ENCODE measurements at regions not wholly inside any gene's neighbourhood (a gene's known extent, or its start where the extent isn't known, plus 50 kb on each side); places are given as distances from the start of the nearest gene placed in this dataset.

DNA sequence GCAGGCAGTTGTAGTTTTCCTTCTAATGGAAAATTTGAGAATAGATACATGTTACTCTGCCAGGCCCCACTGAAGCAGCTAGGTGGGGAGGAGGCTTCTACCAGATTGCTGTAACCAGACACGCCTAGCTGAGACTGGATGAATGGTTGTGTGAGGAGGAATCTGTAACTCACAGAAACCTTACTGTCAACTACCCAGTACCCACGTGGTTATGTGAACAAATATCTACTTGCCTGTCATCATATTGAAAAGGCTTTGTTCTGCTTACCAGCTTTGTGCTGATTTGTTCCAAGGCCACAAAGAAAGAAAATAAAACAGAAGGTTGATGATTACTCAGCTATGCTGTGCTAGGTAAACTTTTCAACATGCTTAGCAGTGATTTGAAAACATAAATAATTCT lies 167.2 kb downstream of the CAPZA3 start:
- no peak for DNase-seq

DNA sequence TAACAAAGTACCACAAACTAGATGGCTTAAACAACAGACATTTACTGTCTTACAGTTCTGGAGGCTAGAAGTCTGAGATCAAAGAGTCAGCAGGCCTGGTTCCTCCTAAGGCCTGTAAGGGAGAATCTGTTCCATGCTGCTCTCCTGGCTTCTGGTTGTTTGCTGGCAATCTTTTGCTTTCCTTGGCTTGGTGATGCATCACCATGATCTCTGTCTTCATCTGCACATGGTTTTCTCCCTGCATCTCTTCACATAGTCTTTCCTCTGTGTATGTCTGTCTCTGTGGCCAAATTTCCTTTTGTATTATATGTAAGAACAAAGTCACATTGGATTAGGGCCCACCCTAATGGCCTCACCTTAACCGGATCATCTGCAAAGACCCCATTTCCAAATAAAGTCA lies 168.5 kb downstream of the CAPZA3 start:
- DNase-seq = no peak

DNA sequence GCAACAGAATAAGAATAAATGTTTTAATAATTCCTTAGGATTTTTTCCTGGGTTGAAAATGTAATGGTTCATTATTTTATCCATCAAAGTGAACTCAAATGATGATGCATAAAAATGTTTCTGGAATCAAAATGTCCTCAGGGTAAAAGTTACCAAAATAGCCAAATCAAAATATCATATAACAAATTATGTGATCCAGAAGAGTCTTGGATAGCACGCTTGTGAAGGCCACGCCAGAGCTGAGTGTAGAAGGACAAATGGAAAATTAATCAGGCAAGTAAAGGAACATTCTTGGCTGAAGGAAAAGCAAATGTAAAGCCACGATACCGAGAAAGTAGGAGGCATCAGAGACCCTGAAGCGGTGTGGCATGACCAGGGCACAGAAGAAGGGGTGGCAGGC lies 169.2 kb downstream of the CAPZA3 start:
- no peak for DNase-seq

DNA sequence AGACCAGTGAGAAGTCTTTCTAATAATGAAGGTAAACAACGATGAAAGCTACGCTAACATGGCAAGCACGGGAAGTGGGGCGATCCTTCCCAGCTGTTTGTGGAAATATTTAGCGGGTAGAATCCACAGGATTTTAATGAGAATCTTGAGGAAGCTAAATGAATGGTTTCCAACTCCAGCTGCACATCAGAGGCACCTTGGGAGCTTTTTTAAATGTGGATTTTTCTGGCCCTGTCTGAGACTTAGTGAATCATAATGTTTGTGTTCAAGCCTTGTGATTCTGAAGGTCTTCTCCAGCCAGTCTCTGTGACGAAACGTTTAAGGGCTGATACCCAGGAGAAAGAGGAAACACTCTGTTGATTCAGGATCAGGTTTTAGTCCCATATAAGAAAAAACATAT lies 169.8 kb downstream of the CAPZA3 start:
- no peak for DNase-seq

DNA sequence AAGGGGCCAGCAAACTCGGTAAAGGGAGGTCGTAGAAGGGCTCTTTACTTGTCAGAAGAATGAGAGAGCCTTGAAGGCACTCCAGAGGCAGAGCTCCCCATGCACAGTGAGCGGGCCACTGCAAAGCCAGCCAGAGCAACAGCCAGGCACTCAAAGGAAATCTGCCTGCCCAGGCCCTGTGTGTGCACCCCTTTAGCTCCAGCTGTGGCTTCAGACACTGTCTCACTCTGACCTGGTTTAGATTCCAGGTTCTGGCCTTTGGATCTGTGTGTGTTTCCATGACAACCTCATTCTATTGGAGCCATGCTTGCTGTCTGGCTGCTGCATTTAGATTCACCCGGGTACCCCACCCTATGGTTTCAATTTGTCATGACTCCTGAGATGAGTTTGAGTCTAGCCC lies 170.3 kb downstream of the CAPZA3 start:
- DNase-seq = no peak

DNA sequence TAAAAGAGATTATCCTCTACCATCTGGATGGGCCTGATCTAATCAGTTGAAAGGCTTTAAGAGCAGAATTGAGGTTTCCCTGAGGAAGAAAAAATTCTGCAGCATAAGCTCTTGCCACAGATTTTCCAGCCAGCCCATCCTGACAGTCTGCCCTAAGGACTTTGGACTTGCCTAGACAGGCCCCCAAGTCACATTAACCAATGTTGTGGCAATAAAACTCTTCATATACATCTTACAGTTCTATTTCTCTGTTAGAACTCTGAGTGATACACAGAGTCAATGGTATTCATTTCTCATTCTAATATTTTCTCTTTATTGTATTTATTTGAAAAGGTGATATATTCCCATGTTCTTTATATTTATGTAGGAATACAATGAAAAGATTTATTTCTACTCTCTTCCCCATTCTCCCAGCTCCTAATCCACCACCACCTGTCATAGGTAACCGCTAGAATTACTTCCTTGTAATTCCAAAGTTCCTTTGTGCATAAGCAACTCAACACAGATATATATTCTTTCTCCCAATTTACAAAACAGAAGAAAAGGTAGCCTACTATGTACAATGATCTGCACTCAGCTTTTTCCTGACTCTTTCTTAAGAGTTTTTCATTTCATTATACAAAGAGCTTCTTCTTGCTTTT lies 182.1 kb downstream of the CAPZA3 start:
- DNase-seq = no peak

DNA sequence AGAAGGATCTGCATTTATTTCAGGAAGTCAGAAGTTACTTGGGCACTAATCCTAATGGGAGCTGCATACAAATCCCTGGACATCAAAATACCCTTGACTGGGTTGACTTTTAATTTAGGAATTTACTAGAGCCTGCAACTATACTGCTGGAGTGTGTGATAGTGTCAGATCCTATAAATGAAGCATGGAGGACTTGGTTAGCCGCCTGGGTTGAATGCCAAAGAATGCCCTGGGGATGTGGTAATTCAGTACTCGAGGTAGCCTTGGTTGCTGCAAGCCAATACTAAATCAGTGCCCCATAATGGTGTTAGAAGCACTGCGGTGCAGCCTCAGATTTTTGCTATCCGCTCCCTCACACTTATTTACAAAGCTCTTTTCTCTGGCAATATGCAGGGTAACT lies 184.9 kb downstream of the CAPZA3 start:
- DNase-seq = no peak

DNA sequence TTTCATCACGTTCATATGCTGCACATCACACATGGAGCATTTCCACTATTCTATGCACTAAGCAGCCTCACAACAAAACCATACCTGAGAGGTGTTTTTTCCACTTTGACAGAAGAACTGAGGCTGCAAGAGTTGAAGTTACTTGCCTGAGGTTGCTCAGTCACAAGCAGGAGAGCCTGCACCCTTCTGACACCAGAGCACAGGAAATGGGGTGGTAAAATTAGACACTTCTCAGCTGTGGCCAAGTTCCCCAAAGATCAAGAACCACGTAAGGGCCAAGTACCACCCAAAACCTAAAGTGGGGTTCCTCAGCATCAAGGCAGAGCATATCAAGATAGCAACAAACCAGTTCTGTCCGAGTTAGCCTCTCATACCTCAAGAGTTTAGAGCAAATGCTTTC lies 185.8 kb downstream of the CAPZA3 start:
- no peak for DNase-seq

DNA sequence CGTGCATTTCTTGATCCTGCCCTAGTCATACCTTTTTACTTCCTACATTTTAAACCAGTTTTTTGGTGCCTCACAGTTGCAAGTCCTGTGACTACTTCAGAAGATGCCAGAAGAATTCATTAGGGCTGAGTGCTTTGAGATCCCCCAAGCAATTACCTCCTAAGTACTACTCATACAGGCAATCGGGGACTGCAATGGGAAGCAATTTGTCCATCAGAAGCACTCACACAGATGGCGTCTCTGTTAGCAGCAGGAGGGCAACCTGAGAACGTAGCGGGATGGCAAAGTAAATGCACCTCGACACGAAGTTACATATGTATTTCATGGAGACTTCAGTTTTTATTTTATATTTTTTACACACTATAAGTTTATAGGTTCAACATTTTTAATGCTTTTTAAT lies 188.3 kb downstream of the CAPZA3 start:
- no peak for DNase-seq

DNA sequence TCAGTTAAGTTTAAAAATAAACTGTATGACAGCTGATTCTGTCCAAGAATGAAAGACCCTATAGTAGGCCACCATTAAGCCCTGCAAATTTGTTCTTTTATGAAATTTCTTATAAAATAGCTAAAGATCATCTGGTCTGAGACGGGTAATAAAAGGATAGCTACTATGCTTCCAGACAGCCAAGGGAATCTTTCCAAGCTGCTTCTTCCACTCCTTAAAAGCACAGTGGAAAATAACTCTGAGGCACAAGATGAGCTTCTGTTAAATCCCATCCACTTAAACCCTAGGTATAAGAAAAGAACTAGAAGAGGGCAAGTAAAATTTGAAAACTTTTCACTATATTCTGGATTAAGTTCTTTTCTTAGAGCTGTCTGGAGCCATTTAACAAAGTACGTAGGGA lies 194.3 kb downstream of the CAPZA3 start:
- no peak for DNase-seq

DNA sequence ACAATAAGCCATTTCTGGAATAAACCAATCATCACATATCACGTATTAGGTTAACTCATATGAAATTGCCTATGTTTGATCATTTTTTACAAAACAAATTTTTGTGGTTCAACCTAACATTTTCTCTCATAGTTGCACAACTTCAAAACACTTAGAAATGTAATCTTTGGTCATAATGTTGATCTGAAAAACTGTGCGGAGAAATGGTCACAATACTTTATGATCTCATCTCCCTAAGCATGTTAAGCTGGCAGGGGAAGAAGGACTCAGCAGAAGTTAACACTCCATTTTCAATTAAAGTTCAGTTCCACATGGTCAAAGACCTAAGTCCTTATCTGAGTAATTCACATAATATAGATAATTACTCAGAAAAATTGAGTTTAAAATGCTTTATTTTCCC lies 194.8 kb downstream of the CAPZA3 start:
- DNase-seq = no peak

DNA sequence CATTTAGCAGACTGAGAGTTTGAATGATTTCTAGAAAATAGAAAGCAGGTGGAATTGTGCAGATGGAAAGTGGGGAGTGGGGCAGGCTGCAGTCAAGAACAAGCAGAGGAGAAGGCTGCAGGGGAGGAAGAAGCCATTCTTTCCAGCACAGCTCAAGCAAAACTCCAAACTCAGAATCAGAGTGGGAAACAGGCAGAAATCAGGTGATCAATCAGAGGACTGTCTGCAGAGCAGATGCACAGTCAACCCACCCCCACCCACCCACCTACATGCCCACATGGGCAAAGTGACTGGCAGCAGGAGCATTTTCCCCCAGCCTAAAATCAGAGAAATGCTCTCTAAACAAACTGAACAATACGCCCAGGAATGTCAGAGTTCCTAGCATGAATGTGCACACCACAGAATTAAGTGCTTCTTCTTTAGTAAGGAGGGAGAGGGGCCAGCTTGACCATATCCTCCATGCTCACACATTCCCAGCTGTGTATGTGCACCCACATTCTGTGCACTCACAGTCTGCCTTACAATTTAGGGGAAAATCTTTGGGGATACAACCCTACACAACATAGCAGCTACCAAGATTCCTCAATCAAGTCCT lies 194.1 kb upstream of the PLEKHA5 start:
- DNase-seq = no peak

DNA sequence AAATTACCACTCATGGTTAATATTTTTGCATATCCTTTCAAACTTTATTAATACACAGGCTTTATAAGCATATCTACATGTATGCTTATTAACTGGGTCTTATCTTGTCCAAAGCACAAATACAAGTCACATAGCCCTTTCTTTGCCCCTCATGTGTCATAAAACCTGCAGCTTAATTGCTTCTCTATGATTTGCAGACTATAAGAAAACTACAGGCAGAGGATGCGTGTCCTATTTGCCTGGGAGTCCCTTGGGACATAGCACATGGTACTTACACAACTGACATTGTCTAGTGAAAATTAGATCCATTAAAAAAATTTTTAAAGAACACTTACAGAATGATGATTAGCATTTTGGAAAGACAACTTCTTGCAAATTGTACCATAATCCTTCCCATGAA lies 190.5 kb upstream of the PLEKHA5 start:
- no peak for DNase-seq

DNA sequence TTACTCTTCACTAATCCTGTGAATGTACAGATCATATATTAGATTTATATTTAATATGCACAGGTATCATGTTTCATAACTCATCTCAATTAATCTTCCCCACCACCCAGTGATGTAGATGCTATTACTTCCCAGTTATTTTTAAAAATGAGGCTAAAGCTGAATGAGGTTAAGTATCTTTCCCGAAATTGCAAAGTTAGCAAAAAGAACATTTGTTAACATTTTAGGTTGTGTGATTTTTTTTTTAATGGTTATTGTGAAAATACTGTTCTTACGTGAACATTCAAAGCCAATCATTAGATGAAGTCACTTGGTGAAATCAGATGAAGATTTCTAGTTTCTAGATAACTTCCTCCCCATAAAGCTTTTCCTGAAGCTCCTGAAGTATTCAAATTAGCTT lies 186.9 kb upstream of the PLEKHA5 start:
- DNase-seq = no peak

DNA sequence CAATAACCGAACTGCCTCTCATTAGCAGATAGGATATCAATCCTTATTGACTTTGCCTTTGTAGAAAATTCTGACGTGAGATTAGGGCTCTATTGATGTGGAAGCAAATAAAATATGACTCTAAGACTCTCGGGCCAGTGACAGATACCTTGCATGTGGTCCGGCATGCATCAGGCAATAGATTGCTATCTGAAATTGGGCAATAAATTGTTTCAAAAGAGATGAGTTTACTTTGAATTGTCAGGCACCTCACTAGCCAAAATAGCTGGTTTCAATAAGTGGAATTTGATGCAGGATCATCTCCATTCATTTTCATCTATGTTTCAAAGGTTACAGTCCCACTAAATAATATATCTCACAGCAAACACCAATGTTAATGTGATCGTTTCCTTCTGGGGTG lies 186.3 kb upstream of the PLEKHA5 start:
- no peak for DNase-seq

DNA sequence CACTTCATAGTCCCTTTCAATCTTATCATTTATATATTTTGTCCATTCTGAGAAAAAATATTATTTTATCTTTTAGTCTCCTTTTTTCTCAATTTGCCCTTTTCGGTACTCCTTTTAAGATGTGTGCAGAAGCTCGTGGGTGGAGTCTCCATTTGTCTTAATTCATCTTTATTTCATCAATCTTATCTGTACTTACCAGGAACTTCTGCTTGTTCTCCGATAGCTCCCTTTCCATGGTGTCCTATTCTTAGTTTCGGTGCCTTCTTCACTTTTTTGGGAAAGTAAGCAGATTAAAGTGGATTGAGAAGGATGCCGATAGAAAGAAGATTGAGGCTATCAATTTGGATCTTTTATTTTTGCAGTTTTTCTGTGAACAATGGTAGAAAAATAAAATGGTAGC lies 183.4 kb upstream of the PLEKHA5 start:
- DNase-seq = no peak

DNA sequence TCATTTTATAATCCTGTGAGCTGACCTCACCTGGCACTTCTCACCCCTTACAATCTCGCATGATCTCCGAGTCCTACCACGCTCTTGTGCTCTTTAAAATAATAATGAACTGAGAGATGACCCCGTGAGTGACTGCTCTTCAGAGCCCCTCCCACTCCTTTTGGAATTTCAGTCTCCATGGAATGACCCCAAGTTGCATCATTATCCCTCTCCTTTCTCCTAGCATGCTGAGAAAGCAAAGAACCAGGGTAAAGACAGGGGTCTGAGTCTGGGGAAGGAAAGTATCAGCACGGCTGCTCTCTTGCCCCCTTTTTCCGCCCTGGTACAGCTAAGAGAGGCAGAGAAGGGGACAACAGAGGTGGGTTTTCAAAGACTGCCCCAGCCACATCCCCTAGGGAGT lies 178.3 kb upstream of the PLEKHA5 start:
- no peak for DNase-seq

DNA sequence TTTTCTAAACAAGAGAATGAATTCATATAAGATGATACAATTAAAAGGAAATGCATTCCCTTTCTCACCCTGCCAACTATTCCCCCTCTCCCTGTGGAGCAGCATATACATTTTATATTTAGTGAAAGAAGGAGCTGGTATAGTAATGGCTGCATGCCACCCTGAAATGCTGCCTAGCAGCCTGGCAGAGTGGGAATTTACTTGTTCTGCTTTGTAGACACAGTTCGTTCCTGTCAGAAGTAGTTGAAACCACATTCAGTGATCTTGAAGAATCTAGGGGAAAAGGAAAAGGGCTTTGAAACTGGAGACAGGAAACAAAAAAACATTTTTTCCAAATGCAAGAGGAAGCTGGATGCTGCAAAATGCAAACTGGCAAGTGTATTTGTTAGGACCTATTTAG lies 176.0 kb upstream of the PLEKHA5 start:
- DNase-seq = no peak

DNA sequence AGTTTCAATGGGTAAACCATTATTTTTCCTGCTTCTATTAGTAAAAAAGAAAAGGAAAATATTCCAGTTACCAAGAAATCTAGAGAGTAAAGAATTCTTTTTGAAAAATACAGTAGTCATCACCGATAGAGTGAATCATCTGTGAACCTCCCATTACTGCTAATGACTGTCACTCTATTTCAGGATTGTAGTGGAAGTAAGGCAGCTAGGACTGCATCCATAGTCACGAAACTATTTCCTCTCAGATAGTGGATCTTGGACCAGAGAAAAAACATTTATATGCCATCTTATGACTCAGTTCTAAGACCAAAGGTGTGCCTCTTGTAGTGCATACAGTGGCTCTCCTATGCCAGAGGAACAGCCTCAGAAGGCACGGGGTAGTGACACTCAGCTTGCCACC lies 173.9 kb upstream of the PLEKHA5 start:
- no peak for DNase-seq

DNA sequence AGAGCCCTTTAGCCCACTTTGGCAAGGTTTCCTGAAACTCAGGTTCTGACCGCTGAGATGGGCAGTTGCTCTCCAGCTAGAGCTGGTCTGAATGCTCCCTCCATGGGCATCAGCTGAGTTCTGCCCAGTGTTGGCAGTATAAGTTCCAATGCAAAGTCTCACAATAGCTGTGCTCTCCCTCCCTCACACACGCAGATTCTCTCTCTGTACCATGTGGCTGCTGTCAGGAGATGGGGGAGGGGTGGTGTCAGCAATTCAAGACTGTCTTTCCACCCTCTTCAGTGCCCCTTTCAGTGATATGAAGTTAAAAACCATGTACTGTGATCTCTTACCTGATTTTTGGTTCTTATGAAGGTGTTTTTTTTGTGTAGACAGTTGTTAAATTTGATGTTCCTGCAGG lies 164.3 kb upstream of the PLEKHA5 start:
- no peak for DNase-seq

DNA sequence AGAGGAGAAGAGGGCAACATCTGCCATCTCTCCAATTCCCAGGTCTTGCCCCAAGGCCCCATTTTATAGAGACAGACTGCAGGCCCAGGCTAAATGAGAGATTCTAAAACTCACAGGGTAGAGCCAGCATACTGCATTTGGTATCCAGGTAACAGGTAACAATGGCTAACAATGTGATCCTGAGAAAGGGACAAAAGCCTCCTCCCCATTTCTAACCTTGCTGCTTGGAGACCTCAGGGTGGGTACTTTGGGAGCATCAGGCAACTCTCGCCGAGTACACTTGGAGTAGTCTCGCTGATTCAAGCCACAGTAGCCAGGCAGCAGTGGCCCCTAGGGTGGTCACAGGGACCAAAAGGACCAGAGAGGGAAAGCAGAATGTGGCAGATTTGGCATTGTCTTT lies 162.6 kb upstream of the PLEKHA5 start:
- no peak for DNase-seq

DNA sequence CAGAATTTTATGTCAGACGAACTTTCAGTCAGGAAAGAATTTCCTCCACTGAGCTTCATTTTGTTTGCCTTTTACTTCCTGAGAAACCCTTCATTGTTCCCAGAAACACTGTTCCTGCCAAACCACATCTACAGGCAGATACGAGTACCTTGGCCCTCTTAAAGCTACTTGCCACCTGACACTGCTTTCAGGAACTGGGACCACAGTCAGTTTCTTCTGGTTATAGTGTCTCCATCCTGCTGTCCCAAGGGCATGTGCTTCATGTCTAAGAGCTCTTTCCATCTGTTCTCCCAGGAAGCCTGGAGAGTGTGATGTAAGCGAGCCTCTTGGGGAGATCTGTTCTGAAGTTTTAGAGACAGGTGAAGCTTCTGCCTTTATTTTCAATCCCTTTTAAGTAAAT lies 161.7 kb upstream of the PLEKHA5 start:
- no peak for DNase-seq

DNA sequence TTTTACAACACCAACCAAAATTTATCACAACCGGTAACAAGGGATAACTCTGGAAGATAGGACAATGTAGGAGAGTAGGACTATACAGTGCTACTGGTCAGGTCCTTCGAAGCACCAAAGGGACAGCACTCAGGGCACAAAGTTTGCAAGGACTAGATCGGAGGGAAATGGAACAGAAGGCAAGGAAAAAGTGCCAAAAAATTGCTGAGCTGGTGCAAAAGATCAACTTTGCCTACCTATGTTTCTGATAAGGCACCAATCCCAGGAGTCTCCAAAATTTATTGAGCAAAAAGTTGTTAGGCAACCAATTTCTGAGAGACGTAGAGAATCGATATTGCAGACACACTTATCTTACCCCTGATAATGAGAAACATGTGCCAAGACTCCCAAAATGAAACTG lies 160.0 kb upstream of the PLEKHA5 start:
- no peak for DNase-seq

DNA sequence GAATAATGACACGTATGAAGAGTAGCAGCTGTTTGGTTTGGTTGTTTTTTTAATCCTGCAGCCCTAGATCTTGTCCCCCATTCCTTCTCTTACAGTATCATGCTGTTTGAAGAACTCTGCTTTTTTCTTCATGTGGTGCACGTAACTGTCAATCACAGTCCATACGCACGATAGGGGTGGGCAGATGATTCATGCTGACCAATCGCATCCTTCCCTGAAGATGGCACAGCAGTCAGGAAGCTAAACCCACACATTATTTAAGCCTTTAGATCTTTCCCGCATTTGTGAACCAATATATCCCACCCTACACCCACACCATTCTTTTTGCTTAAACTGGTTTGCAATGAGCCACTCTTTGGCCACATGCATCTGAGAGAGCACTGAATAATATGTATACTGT lies 158.9 kb upstream of the PLEKHA5 start:
- no peak for DNase-seq

DNA sequence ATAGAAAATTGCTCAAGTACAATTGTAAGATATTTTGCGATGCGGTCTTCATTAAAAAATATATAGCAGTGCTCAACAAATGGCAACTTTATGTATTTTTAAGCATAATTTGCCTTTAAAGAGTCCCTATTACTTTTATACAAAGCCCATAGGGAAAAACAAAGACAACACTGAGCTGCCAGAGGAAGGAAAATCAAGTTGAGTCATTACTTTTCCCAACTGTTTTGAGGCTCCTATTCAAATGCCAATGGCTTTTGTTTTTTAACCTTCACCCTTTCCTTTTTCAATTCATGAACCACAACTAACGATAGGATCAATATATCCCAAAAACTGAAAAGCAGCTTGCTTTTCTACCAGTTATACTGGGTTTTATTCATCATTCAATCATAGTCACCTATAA lies 157.6 kb upstream of the PLEKHA5 start:
- no peak for DNase-seq

DNA sequence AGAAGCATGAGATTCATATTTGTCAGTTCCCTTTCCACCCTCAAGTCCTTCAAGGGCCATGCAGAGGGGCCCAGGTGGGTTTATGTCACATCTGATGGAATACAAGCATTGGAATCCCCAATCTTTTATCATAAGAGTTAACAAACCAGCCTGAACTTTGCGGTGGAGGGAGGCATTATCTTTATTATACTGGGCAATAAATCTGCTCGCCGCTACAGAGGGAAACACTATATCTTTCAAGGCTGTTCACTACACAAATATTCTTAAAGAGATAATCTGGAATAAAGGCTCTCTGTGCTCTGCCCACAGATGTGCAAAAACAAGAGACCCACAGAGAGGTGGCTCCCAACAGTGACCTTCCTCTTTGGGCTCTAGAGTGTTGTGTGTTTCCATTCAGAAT lies 153.6 kb upstream of the PLEKHA5 start:
- DNase-seq = no peak
